ENCODE measurements at regions not wholly inside any gene's neighbourhood (a gene's known extent, or its start where the extent isn't known, plus 50 kb on each side); places are given as distances from the start of the nearest gene placed in this dataset.
"Not testable (repeated sequence)": the region's sequence is repeated elsewhere in the genome, so short reads cannot be mapped to it uniquely, and the experiment has no call there.

GRCh38 chr6:68506911-68507310 is 128.2 kb upstream of the ADGRB3 start:
- Histone ChIP-seq H3K4me1 (no peaks in the 10 kb centered on the region), H3K9me3 (no peaks in the 10 kb centered on the region), H3K4me3 (no peak overlapping the region), H3K27ac (no peak overlapping the region), H3K27me3 (no peaks in the 10 kb centered on the region), H3K36me3 (no peaks in the 10 kb centered on the region)
- no peak for TF ChIP-seq CTCF (IDR thresholded peaks at IDR 0.05)
- TF ChIP-seq POLR2AphosphoS5 (IDR thresholded peaks at IDR 0.05; ENCODE audit: insufficient read depth in 1 of 2, low read depth in 1 of 2) = no peak
- no peak for TF ChIP-seq POLR2A (IDR thresholded peaks at IDR 0.05)
- DNase-seq (ENCODE audit: extremely low spot score in 2 of 2) = no peak
- intact Hi-C loops (cut with DNase I) = no loop called here

- H3K4me1 ChIP-seq = no peaks in the 10 kb centered on the region
- no peak overlapping the region for H3K27ac ChIP-seq
- H3K27me3 ChIP-seq = no peaks in the 10 kb centered on the region
- no peak for DNase-seq (ENCODE audit: extremely low spot score in 2 of 2)
- no peaks in the 10 kb centered on the region for H3K9me3 ChIP-seq
- no peak for TF ChIP-seq POLR2A (IDR thresholded peaks at IDR 0.05)
- no peak for TF ChIP-seq POLR2AphosphoS5 (IDR thresholded peaks at IDR 0.05; ENCODE audit: insufficient read depth in 1 of 2, low read depth in 1 of 2)
- TF ChIP-seq CTCF (IDR thresholded peaks at IDR 0.05) = no peak
- H3K36me3 ChIP-seq = no peaks in the 10 kb centered on the region
- H3K4me3 ChIP-seq = no peak overlapping the region
- intact Hi-C loops (cut with DNase I) = no loop called here
Measured at GRCh38 chr6:68502946-68503345, 132.1 kb upstream of the ADGRB3 start.

- Histone ChIP-seq H3K9me3 (no peaks in the 10 kb centered on the region), H3K27ac (no peak overlapping the region), H3K4me1 (no peaks in the 10 kb centered on the region), H3K4me3 (no peak overlapping the region), H3K27me3 (no peaks in the 10 kb centered on the region), H3K36me3 (no peaks in the 10 kb centered on the region)
- TF ChIP-seq POLR2AphosphoS5 (IDR thresholded peaks at IDR 0.05; ENCODE audit: insufficient read depth in 1 of 2, low read depth in 1 of 2) (no peak), POLR2A (IDR thresholded peaks at IDR 0.05) (no peak), CTCF (IDR thresholded peaks at IDR 0.05) (no peak)
- DNase-seq (ENCODE audit: extremely low spot score in 2 of 2) = no peak
- intact Hi-C loops (cut with DNase I) = no loop called here
Measured at GRCh38 chr6:68497927-68498326, 137.2 kb upstream of the ADGRB3 start.

- DNase-seq (ENCODE audit: extremely low spot score in 2 of 2); H3K27ac ChIP-seq; H3K4me3 ChIP-seq; H3K27me3 ChIP-seq; intact Hi-C loops (cut with DNase I); H3K9me3 ChIP-seq; H3K36me3 ChIP-seq; H3K4me1 ChIP-seq: not testable (repeated sequence)
Measured at GRCh38 chr6:68494880-68495279, 140.2 kb upstream of the ADGRB3 start.

- DNase-seq (ENCODE audit: extremely low spot score in 2 of 2) = no peak
- Histone ChIP-seq H3K27me3 (no peaks in the 10 kb centered on the region), H3K4me1 (no peaks in the 10 kb centered on the region), H3K9me3 (no peaks in the 10 kb centered on the region), H3K36me3 (no peaks in the 10 kb centered on the region), H3K4me3 (no peak overlapping the region), H3K27ac (no peak overlapping the region)
- TF ChIP-seq POLR2AphosphoS5 (IDR thresholded peaks at IDR 0.05; ENCODE audit: insufficient read depth in 1 of 2, low read depth in 1 of 2) (no peak), CTCF (IDR thresholded peaks at IDR 0.05) (no peak), POLR2A (IDR thresholded peaks at IDR 0.05) (no peak)
- intact Hi-C loops (cut with DNase I) = no loop called here
Measured at GRCh38 chr6:68476611-68477010, 158.5 kb upstream of the ADGRB3 start.

Data from vagina (tissue), 2 donors.